SHP77 (cell line): ENCODE measurements at regions not wholly inside any gene's neighbourhood (a gene's known extent, or its start where the extent isn't known, plus 50 kb on each side); places are given as distances from the start of the nearest gene placed in this dataset.

Experiments used
- DNase-seq, 2 experiments: peaks; one replicate each; lab custom pipeline; 2025; lab: John Stamatoyannopoulos, UW

DNA sequence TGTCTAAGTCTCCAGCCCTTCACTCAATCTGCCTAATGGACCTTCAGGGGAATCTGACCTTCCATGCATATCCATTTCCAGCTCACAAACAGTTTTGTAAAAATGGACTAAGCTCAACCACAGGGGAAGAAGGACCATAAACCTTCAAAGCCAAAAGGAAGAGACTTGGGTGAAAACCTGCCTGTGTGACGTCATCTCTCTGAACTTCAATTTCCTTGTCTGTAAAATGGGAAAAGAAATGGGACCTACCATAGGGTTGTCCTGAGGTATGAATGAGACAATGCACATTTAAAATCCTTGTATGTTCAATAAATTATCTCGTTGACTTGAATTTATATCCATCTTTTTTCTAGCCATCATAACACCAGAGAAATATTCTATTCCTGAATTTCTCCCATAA is 370.7 kb downstream of the INSC start:
- DNase-seq: no peak

DNA sequence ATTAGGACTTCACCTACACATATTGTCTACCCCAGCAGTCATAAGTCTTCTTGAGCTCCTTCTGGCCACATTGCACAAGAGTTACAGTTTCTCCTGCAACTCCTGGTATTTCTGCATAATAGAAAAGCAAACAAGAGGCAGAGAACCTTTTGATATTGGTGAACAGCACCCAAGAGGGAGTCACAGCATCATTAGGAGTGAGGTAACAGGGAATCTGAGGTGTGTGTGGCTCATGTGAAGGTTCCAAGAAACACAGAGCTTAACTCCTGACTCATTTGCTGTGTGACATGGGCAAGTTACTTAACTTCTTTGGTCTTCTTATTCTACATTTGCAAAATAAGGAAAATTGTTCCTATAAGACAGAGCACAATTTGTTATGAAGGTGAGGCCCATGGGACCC is 374.6 kb downstream of the INSC start:
- DNase-seq: no peak

- no peak for DNase-seq
These were observed 375.8 kb downstream of the INSC start for GRCh38 chr11:15490535-15490934.

GRCh38 chr11:15493066-15493465 is 378.3 kb downstream of the INSC start:
- DNase-seq: no peak

DNA sequence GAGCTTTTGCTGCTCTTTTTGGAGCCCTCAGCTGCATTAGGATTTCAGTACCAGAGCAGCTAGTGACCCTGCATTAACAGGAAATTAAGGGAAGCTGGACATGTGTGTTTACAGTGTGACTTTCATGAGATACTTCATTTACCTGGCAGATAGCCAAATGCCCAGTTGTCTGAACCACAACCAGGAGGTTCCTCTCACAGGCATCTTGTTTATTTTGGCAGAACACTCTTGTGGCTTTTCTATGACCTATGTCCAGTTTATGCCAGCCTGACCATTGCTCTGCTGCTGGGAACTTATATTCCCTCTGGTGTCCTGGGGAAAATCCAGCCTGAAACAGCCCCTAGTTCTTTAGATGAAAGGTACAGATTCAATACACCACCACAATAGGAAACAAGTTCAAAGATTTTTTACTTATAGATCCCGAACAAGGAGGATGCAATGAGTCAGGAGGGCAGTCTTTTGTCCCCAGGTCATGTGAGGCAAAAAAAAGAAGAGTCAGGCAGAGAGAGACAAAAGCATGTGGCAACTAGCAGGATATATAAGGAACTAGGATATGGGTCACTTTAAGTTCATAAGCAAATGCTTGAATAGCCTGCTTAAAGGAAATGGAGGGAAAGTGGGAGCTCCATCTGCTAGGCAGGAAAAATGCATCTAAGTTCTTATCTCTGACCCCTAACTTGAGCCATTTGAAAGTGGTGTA is 379.3 kb downstream of the INSC start:
- peak in 1 of 2 experiments; percentile 31 for DNase-seq

DNA sequence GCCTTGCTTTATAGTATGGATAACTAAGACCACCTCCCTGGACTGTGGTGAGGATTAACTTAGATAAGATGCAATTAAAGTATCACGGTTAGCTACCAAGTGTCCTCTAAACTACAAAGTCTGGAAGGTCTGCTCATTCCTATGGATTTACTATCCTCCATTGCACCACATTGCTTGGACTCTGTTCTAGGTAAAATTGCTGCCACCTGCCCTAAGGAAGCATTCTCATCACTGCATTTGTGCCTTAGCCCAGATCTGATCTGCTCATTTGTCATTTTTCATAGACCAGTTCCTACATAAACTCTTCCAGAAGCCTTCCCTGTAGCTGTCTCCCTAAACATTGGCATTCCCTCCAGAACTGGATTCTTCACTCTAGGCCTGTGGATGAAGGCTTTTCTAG is 380.0 kb downstream of the INSC start:
- DNase-seq: no peak

DNA sequence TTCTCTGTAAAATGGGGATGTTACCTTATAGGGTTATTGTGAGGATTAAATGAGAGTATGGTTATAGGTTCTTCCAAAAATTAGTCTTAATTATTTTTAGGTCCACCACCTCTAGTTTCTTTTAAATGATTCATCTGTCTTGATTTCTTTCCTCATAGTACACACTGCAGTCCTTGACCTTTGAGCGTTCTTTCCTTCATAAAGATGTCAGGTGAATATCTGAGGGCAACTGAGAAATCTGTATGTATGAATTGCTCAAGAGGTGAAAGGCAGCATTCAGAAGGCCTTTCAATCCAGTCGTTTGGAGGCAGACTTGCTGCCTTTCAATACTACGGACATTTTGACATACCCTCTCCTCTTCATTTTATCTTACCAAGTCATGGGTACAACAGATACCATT is 380.7 kb downstream of the INSC start:
- no peak for DNase-seq

DNA sequence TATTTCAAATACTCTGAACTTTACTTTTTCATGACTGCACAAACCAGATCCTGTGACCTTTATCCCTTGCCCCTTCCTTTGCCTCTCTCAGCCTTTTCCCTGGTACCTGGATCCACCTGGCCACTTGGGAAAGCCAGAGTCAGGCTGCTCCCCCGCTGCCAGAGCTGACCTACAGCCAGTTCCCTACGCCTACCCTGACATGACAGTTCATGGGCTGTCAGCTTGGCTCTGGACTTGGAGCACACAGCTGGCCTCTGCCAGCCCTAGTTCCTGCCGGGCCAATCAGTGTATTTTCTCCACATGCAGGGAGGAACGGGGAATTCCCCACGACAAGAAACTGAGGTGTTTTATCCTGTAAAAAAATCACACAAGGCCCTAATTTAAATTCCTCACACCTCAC is 382.6 kb downstream of the INSC start:
- DNase-seq: no peak

DNA sequence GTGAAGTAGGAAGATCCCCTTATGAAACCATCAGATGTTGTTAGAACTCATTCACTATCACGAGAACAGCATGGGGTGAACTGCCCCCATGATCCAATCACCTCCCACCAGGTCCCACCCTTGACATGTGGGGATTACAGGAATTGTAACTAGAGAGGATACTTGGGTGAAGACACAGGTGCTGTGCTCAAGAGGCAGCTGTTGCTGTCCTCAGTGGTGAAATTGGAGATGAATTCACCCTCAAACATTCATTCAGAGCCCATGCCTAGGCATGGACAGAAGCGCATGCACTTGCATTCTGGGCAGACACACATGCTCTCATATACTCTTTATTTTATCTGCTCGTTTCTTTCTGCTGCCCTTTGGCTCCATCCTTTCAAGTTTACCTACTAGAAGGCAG is 385.0 kb downstream of the INSC start:
- DNase-seq: no peak

- DNase-seq: no peak
These were observed 385.9 kb downstream of the INSC start for GRCh38 chr11:15500643-15501042.

DNA sequence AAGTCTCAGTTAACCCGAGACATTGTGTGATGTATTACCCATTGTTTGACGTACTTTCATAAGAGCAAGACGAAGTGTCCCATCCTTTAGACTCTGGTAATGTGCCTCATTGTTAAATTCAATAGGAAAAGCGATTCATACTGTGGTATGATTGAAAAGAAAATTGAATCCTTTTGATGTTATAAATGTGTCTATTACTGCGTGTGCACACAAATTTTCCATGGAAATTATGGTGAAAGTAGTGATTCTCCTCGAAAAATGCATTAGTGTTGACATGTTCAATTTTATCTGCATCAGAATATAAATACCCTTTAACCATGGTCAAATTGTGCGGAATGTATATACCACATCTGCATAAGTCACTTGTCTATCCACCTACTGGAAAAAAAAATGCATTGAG is 386.8 kb downstream of the INSC start:
- no peak for DNase-seq

GRCh38 chr11:15505155-15505554 is 390.4 kb downstream of the INSC start:
- no peak for DNase-seq

DNA sequence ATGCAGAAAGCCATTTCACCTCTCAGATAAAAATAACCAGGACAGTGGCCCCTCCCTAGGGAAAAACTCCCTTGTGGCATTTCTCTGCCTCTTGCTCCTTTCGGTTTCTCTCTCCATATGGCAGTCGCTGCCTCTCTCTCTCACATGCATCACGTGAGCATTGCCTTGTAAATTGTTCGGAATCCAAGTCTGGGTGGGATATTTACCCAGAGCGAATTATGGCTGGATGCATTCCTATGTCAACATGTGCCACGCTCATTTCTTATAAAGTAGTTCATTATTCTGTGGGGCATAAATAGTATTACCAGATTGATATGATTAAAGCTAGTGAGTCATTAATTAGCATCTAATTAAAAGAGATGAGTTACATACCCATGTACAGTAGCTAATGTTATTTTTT is 392.9 kb downstream of the INSC start:
- DNase-seq: no peak

- DNase-seq: no peak
These were observed 394.4 kb downstream of the INSC start for GRCh38 chr11:15509082-15509481.

DNA sequence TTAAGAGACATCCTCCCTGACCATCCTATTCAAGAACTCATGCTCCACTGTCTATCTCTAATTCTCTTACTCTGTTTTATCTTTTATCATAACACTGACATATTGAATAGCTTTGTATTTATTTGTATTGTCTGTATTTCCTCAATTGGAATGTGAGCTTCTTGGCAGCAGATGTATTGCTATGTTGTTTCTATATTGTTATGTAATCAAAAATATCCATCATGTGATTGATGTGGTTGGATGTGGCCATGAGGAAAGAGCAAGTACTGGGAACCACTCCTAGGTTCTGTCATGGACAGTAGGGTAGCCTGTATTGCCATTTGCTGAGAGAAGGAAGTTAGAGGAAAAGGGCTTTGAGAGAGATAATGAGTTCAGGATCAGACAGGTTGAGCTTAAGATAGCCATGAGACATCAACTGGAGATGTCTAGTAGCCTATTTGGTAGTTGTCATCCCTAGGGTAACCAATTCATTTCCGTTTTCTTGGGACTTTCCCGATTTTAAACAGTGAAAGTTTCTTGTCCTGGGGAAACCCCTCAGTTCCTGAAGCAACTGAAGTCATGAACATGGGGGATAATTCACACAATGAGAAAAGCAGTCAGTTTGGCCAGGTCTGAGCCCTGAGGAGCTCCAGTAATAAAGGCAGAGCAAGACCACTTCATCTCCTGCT is 404.5 kb downstream of the INSC start:
- DNase-seq: no peak

DNA sequence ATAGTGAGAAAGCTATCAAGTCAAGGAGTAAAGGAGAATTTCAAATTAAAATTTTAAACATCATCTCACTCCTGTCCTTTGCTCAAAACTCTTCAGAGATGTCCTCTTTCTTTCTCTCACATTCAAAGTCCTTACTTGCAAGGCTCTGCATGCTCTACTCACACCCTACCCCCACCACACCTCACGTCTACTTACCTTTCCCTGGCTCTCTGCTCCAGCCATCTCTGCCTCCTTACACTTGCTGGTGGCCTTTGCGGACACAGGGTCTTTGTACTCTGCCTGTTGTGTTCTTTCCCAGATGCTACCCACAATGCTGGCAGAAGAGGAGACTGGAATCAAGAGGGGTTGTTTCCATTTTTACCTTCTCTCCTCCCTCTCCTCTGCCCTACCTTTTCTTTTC is 405.2 kb downstream of the INSC start:
- DNase-seq: no peak

DNA sequence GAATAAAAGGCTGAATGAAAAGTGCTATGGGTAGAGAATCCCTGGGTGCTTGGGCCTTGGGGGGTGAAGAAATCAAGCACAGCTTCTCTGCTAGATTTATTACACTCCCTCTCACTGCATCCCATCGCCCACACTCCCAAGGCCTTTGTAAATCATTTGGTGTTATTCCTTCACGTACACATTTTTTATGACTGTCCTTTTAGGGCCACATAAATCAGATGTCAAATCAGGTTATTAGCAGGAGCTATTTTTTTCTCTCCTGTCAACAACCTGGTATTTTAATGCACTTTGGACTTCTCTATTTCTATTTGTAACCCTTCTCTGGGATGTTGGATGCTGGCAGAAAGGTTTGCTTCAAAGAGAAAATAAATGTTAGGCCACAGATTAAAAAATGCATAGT is 408.8 kb downstream of the INSC start:
- no peak for DNase-seq

DNA sequence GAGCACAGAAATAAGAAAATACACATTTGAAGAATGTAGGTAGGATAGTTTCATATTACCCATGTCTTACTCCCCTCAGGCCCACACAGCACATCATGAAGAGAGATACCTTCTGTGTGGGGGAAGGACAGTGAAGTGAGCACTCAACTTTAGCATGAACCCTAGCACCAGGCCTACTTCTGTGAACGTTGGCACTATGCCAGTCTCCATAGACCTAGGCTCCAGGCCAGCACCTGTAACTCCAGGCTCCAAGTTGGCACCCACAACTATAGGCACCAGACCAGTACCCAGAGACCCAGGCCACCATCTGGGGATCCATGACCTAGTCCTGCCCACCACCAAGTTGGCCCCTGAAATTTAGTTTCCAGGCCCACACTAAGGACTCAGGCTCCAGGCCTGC is 410.9 kb downstream of the INSC start:
- no peak for DNase-seq

GRCh38 chr11:15526032-15526431 is 411.3 kb downstream of the INSC start:
- no peak for DNase-seq

DNA sequence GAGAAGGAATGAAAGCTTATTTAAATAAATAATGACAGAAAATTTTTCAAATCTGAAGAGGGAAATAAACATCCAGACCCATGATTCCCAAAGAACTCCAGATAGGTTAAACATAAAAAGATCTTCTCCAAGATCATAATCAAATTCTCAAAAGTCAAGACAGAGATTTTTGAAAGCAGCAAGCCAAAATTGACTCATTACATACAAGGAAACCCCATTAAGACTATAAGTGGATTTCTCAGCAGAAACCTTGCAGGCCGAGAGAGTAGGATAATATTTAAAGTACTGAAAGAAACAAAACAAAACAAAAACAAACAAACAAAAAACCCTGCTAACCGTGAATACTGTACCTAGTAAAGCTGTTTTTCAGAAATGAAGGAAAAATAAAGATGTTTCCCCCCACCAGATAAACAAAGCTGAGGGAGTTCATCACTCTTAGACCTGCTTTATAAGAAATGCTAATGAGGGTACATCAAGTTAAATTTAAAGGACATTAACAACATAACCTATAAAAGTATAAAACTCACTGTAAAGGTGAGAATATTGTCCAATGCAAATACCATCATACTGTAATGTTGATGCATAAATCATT is 412.2 kb downstream of the INSC start:
- no peak for DNase-seq

DNA sequence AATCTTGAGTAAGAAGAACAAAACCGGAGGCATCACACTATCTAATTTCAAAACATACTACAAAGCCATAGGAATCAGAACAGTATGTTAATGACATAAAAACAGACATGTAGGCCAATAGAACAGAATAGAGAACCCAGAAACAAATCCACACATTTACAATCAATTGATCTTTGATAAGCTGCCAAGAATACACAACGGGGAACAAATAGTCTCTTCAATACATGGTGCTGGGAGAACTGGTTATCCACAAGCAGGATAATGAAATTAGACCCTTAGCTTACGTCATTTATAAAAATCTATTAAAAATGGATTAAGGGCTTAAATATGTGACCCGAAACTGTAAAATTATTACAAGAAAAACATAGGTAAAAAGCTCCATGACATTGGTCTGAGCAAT is 417.7 kb downstream of the INSC start:
- DNase-seq: no peak

DNA sequence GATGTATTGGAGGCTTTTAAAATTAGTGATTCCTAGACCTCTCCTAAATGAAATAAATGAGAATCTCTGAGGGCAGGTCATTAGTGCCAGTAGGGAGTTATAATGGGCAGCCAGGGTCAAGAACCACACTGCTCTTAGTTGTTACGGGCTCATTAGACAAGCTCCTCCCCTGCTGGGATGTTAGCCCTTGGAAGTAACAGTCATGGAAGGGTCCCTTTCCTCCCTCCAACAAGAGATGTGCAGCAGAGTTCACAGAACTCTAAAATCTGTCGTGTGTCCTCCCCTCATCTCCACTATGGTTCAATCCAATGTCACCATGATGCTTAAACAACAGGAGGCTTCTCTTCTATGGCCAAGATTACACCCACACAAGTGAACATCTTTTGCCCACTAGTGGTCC is 419.5 kb downstream of the INSC start:
- DNase-seq: no peak

- DNase-seq: no peak
These were observed 420.7 kb downstream of the INSC start for GRCh38 chr11:15535414-15535813.

DNA sequence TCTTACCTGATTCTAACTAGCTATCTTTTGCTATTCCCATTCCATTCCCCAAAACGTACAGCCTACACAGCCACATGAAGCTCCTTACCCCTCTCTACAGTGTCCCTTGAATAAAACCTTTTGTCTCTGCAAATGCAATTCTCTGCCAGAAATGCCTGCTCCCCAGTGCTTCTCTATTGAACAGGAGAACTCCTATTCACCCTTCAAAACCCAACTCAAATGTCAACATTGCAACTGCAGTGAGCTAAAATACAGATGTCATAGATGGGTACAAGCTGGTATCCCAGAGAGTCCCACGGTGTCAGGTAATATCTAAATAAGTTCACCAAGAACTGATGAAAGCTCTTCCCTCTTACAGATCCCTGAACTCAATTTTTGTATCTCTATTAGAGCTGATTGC is 421.7 kb downstream of the INSC start:
- no peak for DNase-seq
